Activated gamma-delta T cell (primary cell): ENCODE measurements at regions not wholly inside any gene's neighbourhood (a gene's known extent, or its start where the extent isn't known, plus 50 kb on each side); places are given as distances from the start of the nearest gene placed in this dataset.

ENCODE experiments used
- DNase-seq: peaks from one replicate; lab custom pipeline; 2025; lab: John Stamatoyannopoulos, UW

- DNase-seq, result no peak
Measured at GRCh38 chr5:125325488-125326149, 579.2 kb upstream of the ZNF608 start.

- DNase-seq, result no peak
Measured at GRCh38 chr5:125326150-125326510, 579.7 kb upstream of the ZNF608 start.

GRCh38 chr5:125327676-125328075 lies 581.2 kb upstream of the ZNF608 start:
- DNase-seq, result no peak

- no peak for DNase-seq
Measured at GRCh38 chr5:125331987-125332598, 585.7 kb upstream of the ZNF608 start.

- DNase-seq, result no peak
Measured at GRCh38 chr5:125333416-125333815, 587.0 kb upstream of the ZNF608 start.

GRCh38 chr5:125336401-125336800 lies 590.0 kb upstream of the ZNF608 start:
- no peak for DNase-seq

GRCh38 chr5:125337294-125337693 lies 590.9 kb upstream of the ZNF608 start:
- DNase-seq, result no peak

GRCh38 chr5:125338440-125339174 lies 592.2 kb upstream of the ZNF608 start:
- DNase-seq, result no peak

- no peak for DNase-seq
Measured at GRCh38 chr5:125341436-125341835, 595.0 kb upstream of the ZNF608 start.

- no peak for DNase-seq
Measured at GRCh38 chr5:125343015-125343414, 596.6 kb upstream of the ZNF608 start.

GRCh38 chr5:125346316-125346715 lies 599.9 kb upstream of the ZNF608 start:
- no peak for DNase-seq

- DNase-seq, result no peak
Measured at GRCh38 chr5:125348221-125348692, 601.8 kb upstream of the ZNF608 start.

GRCh38 chr5:125348936-125349831 lies 602.7 kb upstream of the ZNF608 start:
- no peak for DNase-seq

GRCh38 chr5:125357660-125358059 lies 611.2 kb upstream of the ZNF608 start:
- no peak for DNase-seq

GRCh38 chr5:125365747-125366146 lies 619.3 kb upstream of the ZNF608 start:
- no peak for DNase-seq

GRCh38 chr5:125367702-125368101 lies 621.3 kb upstream of the ZNF608 start:
- DNase-seq, result no peak

- no peak for DNase-seq
Measured at GRCh38 chr5:125370461-125371205, 624.2 kb upstream of the ZNF608 start.

- no peak for DNase-seq
Measured at GRCh38 chr5:125372694-125373631, 626.5 kb upstream of the ZNF608 start.

- DNase-seq, result no peak
Measured at GRCh38 chr5:125375143-125375542, 628.7 kb upstream of the ZNF608 start.

- DNase-seq, result no peak
Measured at GRCh38 chr5:125376059-125376641, 629.7 kb upstream of the ZNF608 start.
